ENCODE measurements at regions not wholly inside any gene's neighbourhood (a gene's known extent, or its start where the extent isn't known, plus 50 kb on each side); places are given as distances from the start of the nearest gene placed in this dataset.

DNA sequence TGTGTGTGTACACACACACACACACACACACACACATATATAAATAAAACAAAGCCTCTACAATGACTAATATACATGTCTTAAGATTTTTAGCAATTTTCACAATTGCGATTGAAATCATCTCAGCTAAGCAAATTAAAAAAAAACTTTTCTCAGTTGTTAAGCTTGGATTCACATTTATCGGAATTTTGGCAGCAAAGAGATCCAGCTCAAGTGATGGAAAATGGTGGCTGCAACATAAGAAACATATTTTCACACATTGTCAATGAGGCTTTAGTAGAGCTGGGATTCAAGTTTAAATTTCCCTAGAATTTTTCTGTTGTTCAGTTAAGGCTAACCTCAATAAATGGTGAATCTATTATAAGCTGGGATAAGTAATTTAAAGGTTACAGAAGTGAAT lies 768.6 kb upstream of the SORCS1 start:
- no peak for DNase-seq

- DNase-seq: no peak
These were observed 767.3 kb upstream of the SORCS1 start for GRCh38 chr10:107931808-107932207.

DNA sequence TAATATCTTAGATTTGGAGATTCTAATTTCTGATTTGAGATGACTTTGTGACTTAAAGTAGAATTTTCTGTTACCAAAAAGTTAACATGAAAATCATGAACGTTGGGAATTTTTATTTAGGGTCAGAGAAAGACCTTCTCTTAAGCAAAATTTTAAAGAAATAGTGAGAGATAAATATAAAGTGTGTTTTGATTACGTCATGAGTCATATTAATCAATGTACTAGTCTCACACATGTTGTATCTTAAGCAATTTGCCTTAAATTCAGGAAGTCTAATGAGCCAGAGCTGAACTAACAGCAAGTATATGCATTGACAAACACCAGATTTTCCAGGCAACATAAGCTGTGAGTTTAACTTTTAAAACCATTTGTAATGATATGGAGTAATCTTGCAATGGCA lies 765.5 kb upstream of the SORCS1 start:
- DNase-seq: no peak

- DNase-seq: no peak
These were observed 760.0 kb upstream of the SORCS1 start for GRCh38 chr10:107924458-107924857.

DNA sequence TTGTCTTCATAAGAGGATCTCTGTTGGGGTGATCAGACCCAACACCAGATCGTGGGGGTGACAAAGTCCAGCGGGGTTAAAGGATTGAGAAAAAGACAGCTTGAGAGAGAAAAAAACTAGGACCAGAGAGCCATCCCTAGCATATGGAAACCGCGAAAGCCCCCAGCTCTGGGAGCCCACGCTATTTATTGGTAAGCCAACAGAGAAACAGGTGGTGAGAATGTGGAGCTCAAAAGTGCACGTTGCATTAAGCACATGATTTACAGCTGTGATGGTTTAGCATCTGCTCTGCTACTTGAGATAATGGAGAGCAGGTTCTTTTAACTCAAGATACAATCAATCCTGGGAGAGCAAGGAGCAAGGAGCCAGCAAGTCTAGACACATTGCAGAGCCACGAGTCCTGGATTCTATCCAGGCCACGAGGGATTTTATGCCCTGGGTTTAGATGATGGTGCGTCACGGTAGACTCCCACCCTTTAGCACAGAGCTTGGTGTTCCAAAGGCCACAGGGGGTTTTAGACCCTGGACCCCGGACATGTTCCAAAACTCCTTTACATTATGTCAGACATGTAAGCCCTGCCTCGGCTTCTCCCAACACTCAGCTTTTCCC lies 755.2 kb upstream of the SORCS1 start:
- no peak for DNase-seq

DNA sequence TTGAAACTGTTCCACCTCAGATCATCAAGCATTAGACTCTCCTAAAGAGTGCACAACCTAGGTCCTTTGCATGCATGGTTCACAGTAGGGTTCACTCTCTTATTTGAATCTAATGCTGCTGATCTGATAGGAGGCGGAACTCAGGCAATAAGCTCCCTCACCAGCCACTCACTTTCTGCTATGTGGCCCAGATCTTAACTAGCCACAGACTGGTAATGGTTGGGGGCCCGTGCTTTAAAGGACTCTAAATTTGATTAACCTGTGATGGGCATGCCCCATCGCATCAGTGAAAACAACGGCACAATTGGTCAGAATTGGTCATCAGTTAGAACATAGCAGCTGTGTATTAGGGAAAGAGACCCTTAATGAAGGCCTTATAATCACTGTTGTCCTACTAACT lies 753.7 kb upstream of the SORCS1 start:
- DNase-seq: no peak

- no peak for DNase-seq
These were observed 750.7 kb upstream of the SORCS1 start for GRCh38 chr10:107915215-107915610.

DNA sequence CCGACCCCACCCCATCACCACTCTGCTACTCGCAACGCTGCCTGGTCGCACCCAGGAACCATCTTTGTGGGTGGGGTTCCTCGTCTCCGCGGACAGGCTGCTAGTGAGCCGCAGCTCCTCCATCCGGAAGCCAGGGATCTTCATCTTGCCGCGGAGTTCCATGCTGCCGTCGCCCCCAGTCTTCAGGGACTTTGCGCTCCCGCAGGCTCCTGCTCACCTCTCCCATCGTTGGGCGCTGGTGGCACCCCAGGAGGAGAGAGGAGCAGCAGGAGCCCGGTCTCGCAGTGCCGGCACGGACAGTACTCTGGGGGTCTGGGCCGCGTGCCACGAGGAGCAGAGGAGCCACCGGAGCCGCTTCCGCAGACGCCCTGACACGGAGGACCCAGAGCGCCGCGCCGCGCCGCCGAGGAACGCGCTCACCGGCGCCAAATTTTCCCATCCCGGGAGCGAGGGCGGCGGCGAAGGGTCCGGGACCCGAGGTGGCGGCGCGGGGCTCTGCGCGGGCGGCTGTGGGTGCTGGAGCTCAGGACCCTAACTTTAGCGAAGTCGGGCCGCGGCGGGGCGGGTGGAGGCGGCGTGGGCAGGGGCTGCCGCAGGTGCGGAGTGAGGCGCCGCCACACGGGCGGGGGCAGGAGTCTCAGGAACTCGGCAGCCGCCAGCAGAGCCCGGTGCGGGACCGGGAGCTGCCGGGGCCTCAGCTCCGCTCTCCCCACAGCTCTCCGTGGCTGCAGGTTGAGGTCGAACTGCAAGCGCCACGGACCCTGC lies 750.1 kb upstream of the SORCS1 start:
- DNase-seq: no peak

DNA sequence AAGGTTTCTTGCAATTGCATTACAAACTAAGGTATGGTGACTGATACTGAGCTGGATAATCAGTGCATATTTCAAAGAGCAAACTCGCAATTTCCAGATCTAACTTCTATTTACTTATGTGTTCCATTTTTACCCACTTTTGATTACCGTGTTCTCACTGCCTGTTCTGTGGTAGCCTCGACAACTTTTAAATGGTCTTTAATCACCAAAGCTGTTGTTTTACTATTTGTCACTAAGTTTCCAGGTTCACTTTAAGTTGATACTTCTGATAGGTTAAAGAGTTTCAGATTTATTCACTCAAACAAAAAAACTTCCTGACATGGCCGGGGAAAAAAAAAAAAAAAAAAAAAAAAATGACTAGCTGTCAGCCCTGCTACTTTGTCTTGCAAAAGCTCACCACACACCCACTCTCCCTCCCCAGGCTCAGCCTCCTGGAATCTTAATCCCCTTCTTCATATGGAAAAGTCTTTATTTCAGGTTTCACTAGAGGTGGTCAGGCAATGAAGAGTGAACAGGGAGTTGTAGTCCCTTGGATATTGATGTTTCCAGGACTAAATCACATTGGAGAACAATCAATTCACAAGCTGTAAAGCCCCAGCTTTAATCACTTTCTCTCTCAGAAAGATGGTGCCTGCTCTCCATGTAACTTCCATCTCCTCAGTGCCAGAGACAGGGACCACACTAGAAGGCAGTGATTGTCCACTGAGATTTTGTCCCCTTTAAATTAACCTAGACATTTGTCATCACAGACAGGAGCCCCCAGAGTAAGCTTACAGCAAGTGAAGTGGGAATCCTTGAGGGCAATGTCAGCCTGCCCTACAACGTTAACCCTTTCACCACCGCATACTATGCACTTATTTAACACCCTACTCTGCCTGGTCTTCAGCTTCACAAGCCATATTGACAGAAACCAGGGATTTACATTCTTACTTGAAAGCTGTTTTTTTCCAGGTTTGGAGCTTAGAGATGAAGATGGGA lies 749.1 kb upstream of the SORCS1 start:
- no peak for DNase-seq

GRCh38 chr10:107901076-107901475 lies 736.6 kb upstream of the SORCS1 start:
- no peak for DNase-seq

DNA sequence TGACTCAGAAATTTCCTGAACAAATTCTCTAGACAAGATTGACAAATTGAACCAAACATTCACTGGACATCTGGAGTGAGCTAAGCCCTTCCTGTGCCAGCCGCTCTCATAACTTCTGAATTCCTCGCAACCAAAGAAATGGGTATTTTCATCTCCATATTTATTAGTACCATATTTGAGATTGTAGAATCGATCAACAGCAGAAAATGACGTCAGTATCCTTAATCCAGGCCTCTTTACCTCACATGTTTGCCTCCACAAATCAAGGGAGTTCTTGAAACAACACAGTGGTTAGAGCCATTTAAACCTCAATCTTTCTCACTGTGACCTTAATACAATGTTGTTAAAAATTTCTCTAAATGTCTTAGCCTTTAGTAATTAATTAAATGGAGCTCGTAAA lies 735.6 kb upstream of the SORCS1 start:
- no peak for DNase-seq

DNA sequence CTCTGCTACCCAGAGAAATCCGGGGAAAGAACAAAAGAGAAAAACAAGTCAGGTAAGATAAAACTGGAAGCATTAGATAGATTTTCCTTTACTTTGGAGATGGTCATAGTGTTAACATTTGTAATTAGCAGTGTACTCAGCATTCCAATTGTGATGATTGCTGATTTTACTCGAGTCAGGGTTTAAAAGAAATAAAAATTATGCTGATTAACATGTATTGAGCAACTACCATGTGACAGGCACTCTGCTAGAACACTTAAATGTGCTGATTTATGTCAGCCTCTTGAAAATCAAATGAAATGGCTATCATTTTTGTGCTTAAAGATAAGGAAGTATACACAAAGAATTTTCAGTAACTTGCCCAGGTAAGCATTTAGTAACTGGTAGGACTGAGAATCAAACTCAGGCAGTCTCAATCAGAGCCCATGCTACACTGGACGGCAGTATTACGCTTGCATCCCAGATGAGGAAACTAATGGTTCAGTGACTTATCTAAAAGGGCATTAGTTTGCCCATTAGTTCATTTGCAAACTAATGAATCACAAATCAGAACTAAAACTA lies 735.1 kb upstream of the SORCS1 start:
- no peak for DNase-seq

- DNase-seq: no peak
These were observed 734.6 kb upstream of the SORCS1 start for GRCh38 chr10:107899075-107899474.

DNA sequence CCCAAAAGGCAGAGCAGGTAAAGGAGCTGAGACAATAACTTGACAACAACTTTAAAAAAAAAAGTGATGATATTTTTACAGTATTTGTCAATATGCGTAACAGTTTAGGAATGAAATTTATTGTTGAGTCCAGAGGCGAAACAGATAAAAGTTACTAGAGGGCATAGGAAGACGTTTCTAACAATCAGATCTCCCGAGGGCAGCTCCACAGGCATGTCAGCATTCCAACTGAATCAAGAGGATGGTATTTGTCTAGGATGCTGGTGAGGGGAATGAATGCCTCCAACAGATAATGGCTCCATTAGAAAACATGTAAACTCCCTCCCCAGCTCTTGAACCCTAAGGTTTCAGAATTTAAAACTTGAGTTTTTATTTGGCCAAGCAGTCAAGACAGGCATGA lies 733.9 kb upstream of the SORCS1 start:
- DNase-seq: no peak

DNA sequence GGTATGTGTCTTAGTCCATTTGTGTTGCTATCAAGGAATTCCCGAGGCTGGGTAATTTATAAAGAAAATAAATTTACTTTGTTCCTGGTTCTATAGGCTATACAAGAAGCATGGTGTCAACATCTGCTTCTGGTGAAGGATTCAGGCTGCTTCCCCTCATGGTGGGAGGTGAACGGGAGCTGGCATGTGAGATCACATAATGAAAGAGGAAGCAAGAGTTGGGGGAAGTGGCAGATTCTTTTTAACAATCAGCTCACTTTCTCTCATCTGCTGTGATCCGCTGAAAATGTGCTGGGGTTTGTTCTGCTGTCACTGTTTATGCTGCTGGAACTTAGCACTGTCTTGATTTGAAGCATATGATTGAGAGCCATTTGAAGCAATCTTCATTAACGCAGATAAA lies 730.0 kb upstream of the SORCS1 start:
- DNase-seq: no peak

DNA sequence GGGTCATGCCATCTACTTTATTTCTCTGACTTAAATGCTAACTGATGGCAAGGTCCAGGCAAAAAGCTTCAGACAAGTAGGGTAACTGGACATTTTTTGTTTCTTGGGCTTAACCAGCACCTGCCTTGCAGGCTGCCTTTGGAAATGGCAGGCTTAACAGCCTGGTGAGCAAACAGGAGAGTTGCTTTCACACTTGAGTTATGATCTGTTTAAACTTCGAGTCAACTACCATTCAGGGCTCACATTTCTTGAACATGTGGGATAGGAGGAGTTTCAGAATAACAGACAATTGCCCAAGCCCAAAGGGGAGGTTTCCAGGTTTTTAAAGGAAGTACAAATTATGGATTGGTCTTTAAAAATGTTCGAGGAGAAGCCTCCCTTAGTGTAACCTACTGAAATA lies 724.6 kb upstream of the SORCS1 start:
- no peak for DNase-seq

- DNase-seq: no peak
These were observed 715.7 kb upstream of the SORCS1 start for GRCh38 chr10:107880185-107880584.

GRCh38 chr10:107873007-107873406 lies 708.5 kb upstream of the SORCS1 start:
- DNase-seq: no peak

DNA sequence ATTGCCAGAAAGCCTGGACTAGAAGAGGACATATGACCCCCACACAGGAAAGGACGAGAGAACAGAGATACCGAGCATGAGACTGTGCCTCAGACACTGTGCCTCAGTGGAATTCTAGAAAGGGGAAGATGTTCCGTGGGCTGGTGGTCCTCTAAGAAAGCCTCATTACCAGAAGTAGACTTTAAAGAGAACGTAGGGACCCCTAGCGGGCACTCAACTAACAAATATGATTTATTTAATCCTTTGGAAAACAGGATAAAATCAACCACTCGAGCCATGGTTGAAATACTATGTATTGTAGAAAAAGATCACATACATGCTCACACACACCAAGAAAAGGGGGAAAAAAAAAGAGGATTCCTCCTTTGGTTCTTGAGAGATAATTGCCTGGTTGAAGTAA lies 701.2 kb upstream of the SORCS1 start:
- DNase-seq: no peak

- no peak for DNase-seq
These were observed 694.6 kb upstream of the SORCS1 start for GRCh38 chr10:107859065-107859464.

DNA sequence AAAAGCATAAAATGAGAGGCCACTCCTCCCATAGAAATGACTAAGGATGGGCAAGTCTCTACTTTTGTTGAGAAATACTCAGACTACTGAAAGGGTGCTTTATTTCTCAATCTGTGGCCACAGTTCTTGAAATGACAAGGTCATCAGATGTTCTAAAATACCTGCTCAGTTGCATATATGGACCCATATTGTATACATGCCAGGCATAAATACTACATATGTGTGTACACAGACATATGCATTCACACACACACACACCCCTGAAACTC lies 691.5 kb upstream of the SORCS1 start:
- no peak for DNase-seq

GRCh38 chr10:107855301-107856046 lies 691.0 kb upstream of the SORCS1 start:
- no peak for DNase-seq
